ENCODE measurements at regions not wholly inside any gene's neighbourhood (a gene's known extent, or its start where the extent isn't known, plus 50 kb on each side); places are given as distances from the start of the nearest gene placed in this dataset.

GRCh38 chr2:15778529-15779219 is 161.7 kb upstream of the MYCN start:
- H3K4me2 ChIP-seq (ENCODE audit: low read depth, low read length) = no peak overlapping the region
- H3K4me3 ChIP-seq (ENCODE audit: low read length) = no peak overlapping the region
- H3K36me3 ChIP-seq (replicated peaks; ENCODE audit: insufficient read depth, low read length) = no peaks in the 10 kb centered on the region
- no peak overlapping the region for H3K27ac ChIP-seq (ENCODE audit: low read length)
- no peaks in the 10 kb centered on the region for H3K9me2 ChIP-seq (replicated peaks; ENCODE audit: insufficient read depth, low read length)
- no peaks in the 10 kb centered on the region for H3F3A ChIP-seq (ENCODE audit: insufficient read depth, low read length)
- no peaks in the 10 kb centered on the region for H3K4me1 ChIP-seq (ENCODE audit: low read length)
- no peak overlapping the region for H3K9ac ChIP-seq (ENCODE audit: low read length)
- no peaks in the 10 kb centered on the region for H3K9me3 ChIP-seq (replicated peaks; ENCODE audit: insufficient read depth, low read length)
- H3K79me2 ChIP-seq (ENCODE audit: low read length) = no peaks in the 10 kb centered on the region
- no peaks in the 10 kb centered on the region for H4K20me1 ChIP-seq (ENCODE audit: insufficient read depth, low read length)
- H2AFZ ChIP-seq (ENCODE audit: low read length) = no peak overlapping the region
- TF ChIP-seq, protein P1, sequence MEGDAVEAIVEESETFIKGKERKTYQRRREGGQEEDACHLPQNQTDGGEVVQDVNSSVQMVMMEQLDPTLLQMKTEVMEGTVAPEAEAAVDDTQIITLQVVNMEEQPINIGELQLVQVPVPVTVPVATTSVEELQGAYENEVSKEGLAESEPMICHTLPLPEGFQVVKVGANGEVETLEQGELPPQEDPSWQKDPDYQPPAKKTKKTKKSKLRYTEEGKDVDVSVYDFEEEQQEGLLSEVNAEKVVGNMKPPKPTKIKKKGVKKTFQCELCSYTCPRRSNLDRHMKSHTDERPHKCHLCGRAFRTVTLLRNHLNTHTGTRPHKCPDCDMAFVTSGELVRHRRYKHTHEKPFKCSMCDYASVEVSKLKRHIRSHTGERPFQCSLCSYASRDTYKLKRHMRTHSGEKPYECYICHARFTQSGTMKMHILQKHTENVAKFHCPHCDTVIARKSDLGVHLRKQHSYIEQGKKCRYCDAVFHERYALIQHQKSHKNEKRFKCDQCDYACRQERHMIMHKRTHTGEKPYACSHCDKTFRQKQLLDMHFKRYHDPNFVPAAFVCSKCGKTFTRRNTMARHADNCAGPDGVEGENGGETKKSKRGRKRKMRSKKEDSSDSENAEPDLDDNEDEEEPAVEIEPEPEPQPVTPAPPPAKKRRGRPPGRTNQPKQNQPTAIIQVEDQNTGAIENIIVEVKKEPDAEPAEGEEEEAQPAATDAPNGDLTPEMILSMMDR (IDR thresholded peaks at IDR 0.05; ENCODE audit: low read length) = no peak
- no peak for TF ChIP-seq EZH2phosphoT487 (IDR thresholded peaks at IDR 0.05; ENCODE audit: low read length)
- no peak for TF ChIP-seq EZH2 (optimal IDR thresholded peaks at IDR 0.05; ENCODE audit: low read depth, low read length)
- no peak for DNase-seq
- H3K27me3 ChIP-seq (replicated peaks; ENCODE audit: insufficient read depth, low read length) = no peaks in the 10 kb centered on the region

DNA sequence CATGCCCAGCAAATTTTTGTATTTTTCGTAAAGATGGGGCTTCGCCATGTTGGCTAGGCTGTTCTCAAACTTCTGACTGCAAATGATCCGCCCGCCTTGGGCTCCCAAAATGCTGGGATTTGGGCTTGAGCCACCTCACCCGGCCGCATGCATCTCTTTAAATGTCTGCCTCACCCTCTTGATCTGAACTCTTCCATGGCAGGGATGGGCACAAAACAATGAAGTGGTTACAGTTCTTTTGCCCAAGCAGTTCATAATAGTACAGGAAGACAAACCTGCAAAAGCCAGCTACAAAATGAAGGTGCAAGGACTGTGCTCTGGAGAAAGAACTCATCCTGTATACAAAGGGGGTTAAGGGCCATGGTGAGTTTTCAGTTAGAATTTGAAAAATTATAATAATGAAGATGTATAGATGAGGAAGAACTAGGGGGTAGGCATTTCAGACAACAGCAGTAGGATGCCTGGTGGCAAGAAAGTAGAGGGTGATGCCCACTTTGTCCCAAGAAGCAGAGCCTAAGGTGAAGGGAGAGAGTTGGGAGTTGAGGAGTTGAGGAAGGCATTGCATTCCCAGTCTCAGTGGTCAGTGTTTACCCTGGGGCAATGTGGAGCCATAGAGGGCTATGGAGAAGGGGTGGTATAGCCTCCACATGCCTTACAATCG is 160.8 kb upstream of the MYCN start:
- H3K4me1 ChIP-seq (ENCODE audit: low read length) = no peaks in the 10 kb centered on the region
- H3K27ac ChIP-seq (ENCODE audit: low read length) = no peak overlapping the region
- TF ChIP-seq EZH2phosphoT487 (IDR thresholded peaks at IDR 0.05; ENCODE audit: low read length) = no peak
- no peak for TF ChIP-seq EZH2 (optimal IDR thresholded peaks at IDR 0.05; ENCODE audit: low read depth, low read length)
- TF ChIP-seq, protein P1 (IDR thresholded peaks at IDR 0.05; ENCODE audit: low read length) = no peak
- no peaks in the 10 kb centered on the region for H3K9me2 ChIP-seq (replicated peaks; ENCODE audit: insufficient read depth, low read length)
- H3K9me3 ChIP-seq (replicated peaks; ENCODE audit: insufficient read depth, low read length) = no peaks in the 10 kb centered on the region
- no peaks in the 10 kb centered on the region for H3K27me3 ChIP-seq (replicated peaks; ENCODE audit: insufficient read depth, low read length)
- no peaks in the 10 kb centered on the region for H4K20me1 ChIP-seq (ENCODE audit: insufficient read depth, low read length)
- no peaks in the 10 kb centered on the region for H3F3A ChIP-seq (ENCODE audit: insufficient read depth, low read length)
- no peak overlapping the region for H3K4me2 ChIP-seq (ENCODE audit: low read depth, low read length)
- H2AFZ ChIP-seq (ENCODE audit: low read length) = no peak overlapping the region
- no peaks in the 10 kb centered on the region for H3K36me3 ChIP-seq (replicated peaks; ENCODE audit: insufficient read depth, low read length)
- DNase-seq = no peak
- H3K79me2 ChIP-seq (ENCODE audit: low read length) = no peaks in the 10 kb centered on the region
- H3K9ac ChIP-seq (ENCODE audit: low read length) = no peak overlapping the region
- H3K4me3 ChIP-seq (ENCODE audit: low read length) = no peak overlapping the region

- Histone ChIP-seq H3K4me2 (ENCODE audit: low read depth, low read length) (no peak overlapping the region), H3K4me3 (ENCODE audit: low read length) (no peak overlapping the region), H3K27me3 (replicated peaks; ENCODE audit: insufficient read depth, low read length) (no peaks in the 10 kb centered on the region), H3F3A (ENCODE audit: insufficient read depth, low read length) (no peaks in the 10 kb centered on the region), H3K9me2 (replicated peaks; ENCODE audit: insufficient read depth, low read length) (no peaks in the 10 kb centered on the region), H3K9me3 (replicated peaks; ENCODE audit: insufficient read depth, low read length) (no peaks in the 10 kb centered on the region), H4K20me1 (ENCODE audit: insufficient read depth, low read length) (no peaks in the 10 kb centered on the region), H2AFZ (ENCODE audit: low read length) (no peak overlapping the region), H3K27ac (ENCODE audit: low read length) (no peak overlapping the region), H3K4me1 (ENCODE audit: low read length) (no peaks in the 10 kb centered on the region), H3K36me3 (replicated peaks; ENCODE audit: insufficient read depth, low read length) (no peaks in the 10 kb centered on the region), H3K9ac (ENCODE audit: low read length) (no peak overlapping the region), H3K79me2 (ENCODE audit: low read length) (no peaks in the 10 kb centered on the region)
- no peak for DNase-seq
- TF ChIP-seq EZH2phosphoT487 (IDR thresholded peaks at IDR 0.05; ENCODE audit: low read length) (no peak), EZH2 (optimal IDR thresholded peaks at IDR 0.05; ENCODE audit: low read depth, low read length) (no peak)
- TF ChIP-seq, protein P1 (IDR thresholded peaks at IDR 0.05; ENCODE audit: low read length) = no peak
These were observed 160.1 kb upstream of the MYCN start for GRCh38 chr2:15780234-15780633.
